ENCODE measurements at regions not wholly inside any gene's neighbourhood (a gene's known extent, or its start where the extent isn't known, plus 50 kb on each side); places are given as distances from the start of the nearest gene placed in this dataset.
"Not testable (repeated sequence)": the region's sequence is repeated elsewhere in the genome, so short reads cannot be mapped to it uniquely, and the experiment has no call there.

GRCh38 chr12:74775276-74775675 is 237.6 kb downstream of the ATXN7L3B start:
- intact Hi-C loops (cut with micrococcal nuclease; ENCODE audit: unreplicated experiment), result no loop called here
- H3K4me3 ChIP-seq (ENCODE audit: low read depth, low read length), result no peak overlapping the region
- no TSS peak for BruUV-seq (replicated peaks)

GRCh38 chr12:74776378-74776777 is 238.7 kb downstream of the ATXN7L3B start:
- no peaks in the 10 kb centered on the region for H3K9me3 Mint-ChIP-seq (ENCODE audit: unreplicated experiment)
- POLR2A ChIA-PET, result no interaction called here
- TF ChIP-seq CTCF (IDR thresholded peaks at IDR 0.05; ENCODE audit: insufficient read depth in 1 of 2, low read depth in 1 of 2, low read length in 1 of 2, severe bottlenecking in 1 of 2, unreplicated experiment in 1 of 2), result no peak
- Histone ChIP-seq H3K27me3 (replicated peaks; ENCODE audit: control insufficient read depth, insufficient read depth, low read length) (no peaks in the 10 kb centered on the region), H3K4me3 (ENCODE audit: low read depth, low read length) (no peak overlapping the region), H3K9me3 (no peaks in the 10 kb centered on the region), H3K4me1 (no peaks in the 10 kb centered on the region), H3K36me3 (ENCODE audit: control insufficient read depth, insufficient read depth, low read length) (no peaks in the 10 kb centered on the region)
- H3K27ac Mint-ChIP-seq (ENCODE audit: unreplicated experiment), result no peak overlapping the region
- H3K4me3 Mint-ChIP-seq (ENCODE audit: unreplicated experiment), result no peak overlapping the region
- BruUV-seq (replicated peaks), result no TSS peak
- no peaks in the 10 kb centered on the region for H3K36me3 Mint-ChIP-seq (ENCODE audit: insufficient read depth, unreplicated experiment)
- CTCF ChIA-PET, result no interaction called here
- DNase-seq, result no peak
- H3K4me1 Mint-ChIP-seq (ENCODE audit: low read depth, unreplicated experiment), result no peaks in the 10 kb centered on the region
- intact Hi-C loops (cut with micrococcal nuclease; ENCODE audit: unreplicated experiment), result no loop called here
- H3K27me3 Mint-ChIP-seq (ENCODE audit: insufficient read depth, unreplicated experiment), result peaks cover 2% of the 10 kb centered on the region

More at GRCh38 chr12:74775276-74775675, 237.6 kb downstream of the ATXN7L3B start:
- H3K4me1 Mint-ChIP-seq (ENCODE audit: low read depth, unreplicated experiment), result no peaks in the 10 kb centered on the region
- no peaks in the 10 kb centered on the region for H3K36me3 Mint-ChIP-seq (ENCODE audit: insufficient read depth, unreplicated experiment)
- no peaks in the 10 kb centered on the region for H3K9me3 ChIP-seq
- no peaks in the 10 kb centered on the region for H3K9me3 Mint-ChIP-seq (ENCODE audit: unreplicated experiment)
- H3K27ac Mint-ChIP-seq (ENCODE audit: unreplicated experiment), result no peak overlapping the region
- no peak overlapping the region for H3K4me3 Mint-ChIP-seq (ENCODE audit: unreplicated experiment)
- ChIA-PET POLR2A (no interaction called here), CTCF (no interaction called here)
- no peaks in the 10 kb centered on the region for H3K36me3 ChIP-seq (ENCODE audit: control insufficient read depth, insufficient read depth, low read length)
- peaks cover 2% of the 10 kb centered on the region for H3K27me3 Mint-ChIP-seq (ENCODE audit: insufficient read depth, unreplicated experiment)
- TF ChIP-seq CTCF (IDR thresholded peaks at IDR 0.05; ENCODE audit: insufficient read depth in 1 of 2, low read depth in 1 of 2, low read length in 1 of 2, severe bottlenecking in 1 of 2, unreplicated experiment in 1 of 2), result no peak
- no peaks in the 10 kb centered on the region for H3K27me3 ChIP-seq (replicated peaks; ENCODE audit: control insufficient read depth, insufficient read depth, low read length)
- H3K4me1 ChIP-seq, result no peaks in the 10 kb centered on the region
- no peak for DNase-seq

GRCh38 chr12:74780182-74780849 is 242.7 kb downstream of the ATXN7L3B start:
- H3K36me3 ChIP-seq (ENCODE audit: control insufficient read depth, insufficient read depth, low read length), result no peaks in the 10 kb centered on the region
- intact Hi-C loops (cut with micrococcal nuclease; ENCODE audit: unreplicated experiment), result no loop called here
- BruUV-seq (replicated peaks), result no TSS peak
- no peak for DNase-seq
- no peak overlapping the region for H3K4me3 Mint-ChIP-seq (ENCODE audit: unreplicated experiment)
- H3K27me3 ChIP-seq (replicated peaks; ENCODE audit: control insufficient read depth, insufficient read depth, low read length), result no peaks in the 10 kb centered on the region
- no peaks in the 10 kb centered on the region for H3K4me1 Mint-ChIP-seq (ENCODE audit: low read depth, unreplicated experiment)
- no peaks in the 10 kb centered on the region for H3K9me3 ChIP-seq
- peaks cover 2% of the 10 kb centered on the region for H3K27me3 Mint-ChIP-seq (ENCODE audit: insufficient read depth, unreplicated experiment)
- H3K4me3 ChIP-seq (ENCODE audit: low read depth, low read length), result no peak overlapping the region
- CTCF ChIA-PET, result no interaction called here
- H3K9me3 Mint-ChIP-seq (ENCODE audit: unreplicated experiment), result no peaks in the 10 kb centered on the region
- H3K27ac Mint-ChIP-seq (ENCODE audit: unreplicated experiment), result no peak overlapping the region
- no peak for TF ChIP-seq CTCF (IDR thresholded peaks at IDR 0.05; ENCODE audit: insufficient read depth in 1 of 2, low read depth in 1 of 2, low read length in 1 of 2, severe bottlenecking in 1 of 2, unreplicated experiment in 1 of 2)
- H3K4me1 ChIP-seq, result no peaks in the 10 kb centered on the region
- POLR2A ChIA-PET, result no interaction called here
- H3K36me3 Mint-ChIP-seq (ENCODE audit: insufficient read depth, unreplicated experiment), result no peaks in the 10 kb centered on the region

- BruUV-seq (replicated peaks); H3K9me3 ChIP-seq; H3K4me1 Mint-ChIP-seq (ENCODE audit: low read depth, unreplicated experiment); H3K4me3 ChIP-seq (ENCODE audit: low read depth, low read length); POLR2A ChIA-PET; H3K27me3 ChIP-seq (replicated peaks; ENCODE audit: control insufficient read depth, insufficient read depth, low read length); H3K4me1 ChIP-seq; H3K36me3 Mint-ChIP-seq (ENCODE audit: insufficient read depth, unreplicated experiment); H3K9me3 Mint-ChIP-seq (ENCODE audit: unreplicated experiment); H3K27me3 Mint-ChIP-seq (ENCODE audit: insufficient read depth, unreplicated experiment); CTCF ChIA-PET; H3K36me3 ChIP-seq (ENCODE audit: control insufficient read depth, insufficient read depth, low read length); H3K27ac Mint-ChIP-seq (ENCODE audit: unreplicated experiment); DNase-seq; H3K4me3 Mint-ChIP-seq (ENCODE audit: unreplicated experiment); intact Hi-C loops (cut with micrococcal nuclease; ENCODE audit: unreplicated experiment): not testable (repeated sequence)
These were observed 243.2 kb downstream of the ATXN7L3B start for GRCh38 chr12:74780850-74781241.

All from Caco-2 (cell line).